ENCODE measurements at regions not wholly inside any gene's neighbourhood (a gene's known extent, or its start where the extent isn't known, plus 50 kb on each side); places are given as distances from the start of the nearest gene placed in this dataset.

DNA sequence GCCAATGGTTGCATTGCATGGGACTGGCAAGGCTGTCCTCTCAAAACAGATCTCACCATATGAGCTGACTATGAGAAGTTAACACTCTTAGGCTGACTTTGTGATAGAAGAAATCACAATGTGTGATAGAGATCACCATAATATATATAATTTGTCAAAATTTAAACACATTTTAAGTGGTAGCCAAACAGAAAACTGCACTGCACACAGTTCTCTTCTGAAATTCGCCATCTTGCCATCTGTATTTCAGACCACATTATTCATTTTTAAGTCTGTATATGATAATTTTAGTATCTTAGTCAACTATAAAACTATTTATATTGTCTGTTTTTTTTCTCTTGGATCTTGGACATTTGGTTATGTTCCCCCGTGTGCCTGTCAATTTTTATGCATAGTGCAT lies 374.7 kb downstream of the AJAP1 start:
- no peak for DNase-seq (ENCODE audit: low spot score)

DNA sequence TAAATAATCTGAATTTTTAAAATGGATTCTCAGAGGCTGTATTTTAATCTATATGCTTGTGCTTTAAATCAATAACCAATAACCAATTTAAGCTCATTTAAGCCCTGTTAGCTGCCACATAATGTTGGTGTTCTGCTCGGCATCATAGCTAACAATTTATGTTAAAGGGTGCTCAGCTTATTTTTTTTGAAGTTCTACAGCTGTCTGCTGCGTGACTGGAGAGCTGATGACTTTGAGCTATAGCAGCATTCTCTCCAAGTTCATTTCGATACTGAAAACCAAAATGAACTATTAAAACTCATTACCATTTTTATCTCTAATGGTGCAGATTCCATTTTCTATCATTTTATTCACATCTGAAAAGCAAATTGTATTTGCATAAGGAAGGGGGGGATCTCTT lies 357.8 kb downstream of the AJAP1 start:
- DNase-seq (ENCODE audit: low spot score) = no peak

DNA sequence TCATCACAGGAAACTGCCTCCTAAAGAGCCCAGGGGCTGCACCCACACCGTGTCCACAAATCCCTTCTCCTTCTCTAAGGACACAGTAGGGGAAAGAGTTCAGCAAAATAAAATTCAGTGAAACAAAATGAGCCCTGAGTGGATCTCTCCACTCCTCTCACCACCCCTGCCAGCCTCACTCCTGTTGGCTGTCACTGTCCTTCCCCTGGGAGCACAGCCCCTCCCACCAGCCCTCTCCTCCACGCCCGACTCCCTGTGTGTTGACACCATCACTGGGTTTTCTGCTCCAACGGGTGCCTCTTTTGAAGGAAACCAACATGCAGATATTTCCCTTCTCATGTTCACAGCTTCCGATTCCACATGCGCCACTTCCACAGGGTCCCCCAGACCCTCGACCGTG lies 356.2 kb downstream of the AJAP1 start:
- DNase-seq (ENCODE audit: low spot score) = no peak

DNA sequence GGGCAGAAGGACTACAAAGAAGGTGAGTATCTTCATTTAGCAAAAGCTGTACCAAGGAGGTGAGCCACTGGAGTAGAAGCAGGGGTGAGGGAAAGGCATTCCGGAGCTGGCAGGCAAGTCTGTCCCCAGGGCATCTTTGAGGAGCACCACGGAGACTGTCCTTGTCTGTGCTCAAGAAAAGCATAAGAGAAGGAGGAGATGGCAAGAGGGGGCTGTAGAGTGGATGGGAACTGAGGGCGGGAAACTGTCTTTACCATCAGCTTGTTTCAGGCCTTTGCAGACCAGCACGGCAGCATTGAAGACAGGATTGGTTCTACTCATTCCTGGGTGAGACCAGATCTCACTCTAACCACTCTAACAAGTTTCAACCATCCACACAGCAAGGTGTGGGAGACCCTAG lies 355.8 kb downstream of the AJAP1 start:
- no peak for DNase-seq (ENCODE audit: low spot score)

- DNase-seq (ENCODE audit: low spot score) = no peak
These were observed 355.1 kb downstream of the AJAP1 start for GRCh38 chr1:5009376-5010065.

DNA sequence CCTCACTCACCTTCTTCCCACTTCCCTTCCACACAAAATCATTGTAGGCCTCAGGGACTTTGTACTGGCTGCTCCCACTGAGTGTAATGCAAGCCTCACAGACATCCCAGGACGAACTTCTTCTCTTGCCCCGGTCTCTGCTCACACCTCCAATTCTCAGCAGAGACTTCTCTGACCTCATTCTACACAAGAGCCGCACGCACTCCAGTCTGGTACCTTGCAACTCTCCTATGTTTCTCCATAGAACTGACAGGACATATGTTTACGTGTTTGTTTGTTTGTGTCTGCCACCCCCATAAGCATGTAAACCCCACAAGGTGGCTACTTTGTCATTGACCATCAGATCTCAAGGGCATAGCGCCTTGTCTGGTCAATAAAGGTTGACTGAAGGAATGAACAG lies 350.8 kb downstream of the AJAP1 start:
- no peak for DNase-seq (ENCODE audit: low spot score)

DNA sequence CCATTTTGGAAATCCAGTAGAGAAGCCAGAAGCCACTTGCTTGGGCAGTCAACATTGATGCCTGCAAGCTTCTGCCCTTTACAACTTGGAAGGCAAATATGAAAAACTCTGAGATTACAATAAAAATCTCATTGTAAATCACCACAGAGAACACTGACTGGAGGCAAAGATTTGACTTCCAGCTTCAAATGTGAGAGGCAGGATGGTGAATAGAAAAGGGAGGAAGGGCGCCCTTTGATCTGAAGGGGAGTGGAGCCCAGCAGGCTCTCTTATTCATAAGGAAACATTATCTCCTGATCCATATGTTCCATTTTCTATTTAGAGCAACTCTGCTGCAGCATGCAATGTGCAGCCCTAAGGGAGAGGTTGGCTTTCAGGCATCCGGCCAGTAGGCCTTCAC lies 348.3 kb downstream of the AJAP1 start:
- DNase-seq (ENCODE audit: low spot score) = no peak

- no peak for DNase-seq (ENCODE audit: low spot score)
These were observed 347.1 kb downstream of the AJAP1 start for GRCh38 chr1:5001466-5001865.

- DNase-seq (ENCODE audit: low spot score) = no peak
These were observed 331.9 kb downstream of the AJAP1 start for GRCh38 chr1:4986306-4986705.

DNA sequence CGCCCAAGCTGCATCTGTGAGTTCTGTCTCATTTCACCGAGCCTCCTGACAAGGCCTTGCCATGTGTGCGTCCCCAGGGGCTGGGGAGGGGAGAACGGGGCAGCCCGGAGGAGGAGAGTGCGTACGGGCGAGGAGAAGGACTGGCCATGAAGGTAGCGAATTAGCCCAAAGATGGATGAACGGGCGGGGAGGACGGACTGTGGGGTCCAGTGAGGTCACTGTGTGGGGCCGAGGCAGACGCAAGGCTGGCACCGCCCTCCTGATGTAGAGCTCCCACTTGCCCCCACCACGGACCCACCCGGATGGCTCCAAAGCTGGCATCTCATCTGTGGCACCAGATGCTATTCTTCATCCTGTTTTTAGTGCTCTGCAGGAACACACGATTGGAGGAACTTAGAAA lies 330.4 kb downstream of the AJAP1 start:
- DNase-seq (ENCODE audit: low spot score) = no peak

GRCh38 chr1:4980211-4980610 lies 325.8 kb downstream of the AJAP1 start:
- DNase-seq (ENCODE audit: low spot score) = no peak

DNA sequence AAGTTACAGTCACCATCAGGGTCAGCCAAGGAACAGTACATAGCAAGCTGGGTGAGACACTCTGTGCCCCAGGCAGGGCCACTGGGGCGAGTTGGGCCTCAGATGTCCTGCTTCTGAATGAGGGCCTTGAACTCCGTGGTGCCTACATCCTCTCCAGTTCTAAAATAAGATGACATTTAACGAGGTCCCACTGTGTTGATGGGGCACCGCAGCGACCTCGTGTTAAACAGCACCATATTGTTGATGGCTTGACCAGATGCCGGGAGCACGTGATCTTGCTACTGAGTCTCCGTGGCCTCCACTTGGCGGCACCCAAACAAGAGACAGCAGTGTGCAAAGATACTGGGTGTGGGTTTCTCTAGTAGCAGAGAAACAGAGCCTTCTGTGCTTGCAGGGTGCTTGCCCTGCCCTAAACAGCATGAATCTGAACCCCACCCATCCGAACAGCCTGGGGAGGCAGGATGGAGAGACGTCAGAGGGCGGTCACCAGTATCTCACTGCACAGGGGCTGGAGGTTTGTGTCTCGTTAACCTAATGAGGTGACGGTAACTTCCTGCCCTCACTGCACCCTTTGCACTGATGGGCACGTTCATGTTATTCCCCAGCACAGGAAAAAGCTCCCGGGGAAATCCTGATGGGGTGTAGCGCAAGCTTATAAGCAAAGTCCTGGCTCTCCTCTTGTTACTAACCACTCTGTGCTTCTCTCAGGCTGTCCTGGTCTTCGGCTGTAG lies 324.4 kb downstream of the AJAP1 start:
- DNase-seq (ENCODE audit: low spot score) = no peak

DNA sequence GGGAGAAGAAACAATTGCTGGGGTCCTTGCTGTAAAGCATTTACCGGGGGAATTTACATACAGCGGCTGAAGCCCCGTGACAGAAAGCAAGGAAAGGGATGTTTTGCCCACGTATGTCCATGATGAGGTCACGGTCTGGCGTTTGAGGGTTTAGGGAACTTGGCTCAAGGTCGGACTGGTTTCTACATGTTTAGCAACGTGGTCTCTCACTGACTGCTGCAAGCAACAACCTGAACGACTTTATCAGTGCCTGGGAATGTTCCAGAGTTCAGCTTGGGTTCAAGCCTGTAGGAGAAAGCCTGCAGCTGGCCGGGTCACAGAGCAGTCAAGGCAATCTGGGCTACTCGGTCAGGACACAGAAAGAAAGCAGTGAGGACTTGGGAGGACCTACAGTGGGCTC lies 323.3 kb downstream of the AJAP1 start:
- DNase-seq (ENCODE audit: low spot score) = no peak

GRCh38 chr1:4976859-4977440 lies 322.5 kb downstream of the AJAP1 start:
- DNase-seq (ENCODE audit: low spot score) = no peak

- DNase-seq (ENCODE audit: low spot score) = no peak
These were observed 321.4 kb downstream of the AJAP1 start for GRCh38 chr1:4975856-4976255.

- no peak for DNase-seq (ENCODE audit: low spot score)
These were observed 320.7 kb downstream of the AJAP1 start for GRCh38 chr1:4974981-4975685.

DNA sequence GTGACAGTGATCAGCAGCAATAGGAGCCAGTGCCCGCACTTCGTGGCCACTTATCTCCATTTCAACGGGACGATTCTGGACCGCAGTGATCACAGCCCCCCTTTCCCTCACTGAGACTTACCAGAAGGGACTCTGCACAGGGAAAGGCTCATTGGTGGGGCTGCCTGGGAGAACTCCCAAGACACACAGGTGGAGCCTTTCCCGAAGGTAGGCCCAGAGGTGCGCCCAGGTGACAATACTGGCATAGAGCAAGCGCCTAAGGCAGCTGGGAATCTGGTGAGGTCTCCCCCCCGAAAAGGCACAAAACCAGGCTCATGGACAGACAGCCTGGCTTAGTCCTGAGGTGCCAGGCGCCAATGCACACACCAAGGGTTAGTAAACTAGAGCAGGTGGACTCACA lies 318.9 kb downstream of the AJAP1 start:
- no peak for DNase-seq (ENCODE audit: low spot score)

- DNase-seq (ENCODE audit: low spot score) = no peak
These were observed 318.4 kb downstream of the AJAP1 start for GRCh38 chr1:4972761-4973320.

DNA sequence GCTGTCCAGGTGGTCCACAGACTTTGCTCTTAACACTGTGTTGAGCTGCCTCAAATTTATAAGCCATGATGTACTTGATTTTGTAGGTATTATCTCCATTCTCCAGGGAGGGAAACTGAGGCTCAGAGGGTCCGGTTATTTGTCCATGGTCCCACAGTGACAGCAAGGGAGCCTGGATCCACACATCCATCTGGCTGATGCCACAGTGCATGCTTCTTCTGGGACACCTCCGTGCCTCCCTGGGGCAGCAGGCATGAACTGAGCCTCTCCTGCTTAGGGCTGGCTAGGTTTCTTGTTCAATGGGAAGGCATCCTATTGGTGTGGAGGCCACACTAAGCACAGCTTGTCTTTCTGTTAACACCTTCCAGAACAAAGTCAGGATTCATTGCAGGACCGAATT lies 317.3 kb downstream of the AJAP1 start:
- no peak for DNase-seq (ENCODE audit: low spot score)

DNA sequence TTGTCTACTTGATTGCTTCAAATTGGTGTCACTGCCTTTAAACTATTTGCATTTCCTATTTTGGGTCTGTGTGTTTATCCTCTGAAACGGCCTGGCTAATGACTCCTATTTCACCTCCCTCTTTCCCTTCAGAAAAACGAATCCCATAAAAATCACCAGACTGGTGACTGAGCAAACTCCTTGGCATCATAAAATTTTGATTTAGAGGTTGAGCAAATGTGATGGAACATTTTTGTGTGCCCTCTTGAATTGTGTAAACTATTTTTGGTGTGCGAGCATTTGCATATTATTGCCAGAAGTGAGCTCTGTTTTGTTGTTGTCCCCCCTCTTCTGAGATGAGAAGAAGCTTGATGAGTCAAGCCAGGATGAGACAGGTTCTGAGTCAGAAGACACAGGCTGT lies 316.1 kb downstream of the AJAP1 start:
- DNase-seq (ENCODE audit: low spot score) = no peak

GRCh38 chr1:4969556-4970129 lies 315.2 kb downstream of the AJAP1 start:
- no peak for DNase-seq (ENCODE audit: low spot score)
